DMS53 (cell line): ENCODE measurements at regions not wholly inside any gene's neighbourhood (a gene's known extent, or its start where the extent isn't known, plus 50 kb on each side); places are given as distances from the start of the nearest gene placed in this dataset.
"Not testable (repeated sequence)": the region's sequence is repeated elsewhere in the genome, so short reads cannot be mapped to it uniquely, and the experiment has no call there.

Source experiments
- DNase-seq: peaks from one replicate; lab custom pipeline; 2025; lab: John Stamatoyannopoulos, UW

- DNase-seq = no peak
Measured at GRCh38 chr5:28685794-28686193, 1647.4 kb upstream of the CDH9 start.

GRCh38 chr5:28678899-28679298, 1640.5 kb upstream of the CDH9 start:
- DNase-seq = no peak

- DNase-seq = no peak
Measured at GRCh38 chr5:28666110-28666509, 1627.7 kb upstream of the CDH9 start.

GRCh38 chr5:28648108-28648507, 1609.7 kb upstream of the CDH9 start:
- peak; percentile 61 for DNase-seq

DNA sequence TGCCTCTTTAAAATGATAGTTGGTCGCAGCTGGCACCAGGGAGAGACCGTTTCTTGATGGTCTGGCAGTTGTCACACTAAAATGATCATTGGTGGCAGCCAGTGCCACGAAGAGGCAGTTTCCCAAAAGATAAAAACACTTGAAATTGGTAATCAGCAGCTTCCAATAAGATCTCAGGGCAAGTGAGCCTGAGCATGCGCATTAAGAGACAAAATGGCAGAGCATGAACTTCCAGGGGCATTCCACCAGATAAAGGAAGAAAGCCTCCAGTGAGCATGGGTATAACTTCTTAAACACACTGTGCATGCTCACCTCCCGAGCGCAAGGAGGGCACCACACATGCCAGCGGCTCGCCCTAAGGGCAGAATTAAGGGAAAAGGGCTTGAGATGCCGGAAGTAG, 1594.2 kb upstream of the CDH9 start:
- DNase-seq = no peak

GRCh38 chr5:28603869-28604268, 1565.5 kb upstream of the CDH9 start:
- peak; percentile 6 for DNase-seq

DNA sequence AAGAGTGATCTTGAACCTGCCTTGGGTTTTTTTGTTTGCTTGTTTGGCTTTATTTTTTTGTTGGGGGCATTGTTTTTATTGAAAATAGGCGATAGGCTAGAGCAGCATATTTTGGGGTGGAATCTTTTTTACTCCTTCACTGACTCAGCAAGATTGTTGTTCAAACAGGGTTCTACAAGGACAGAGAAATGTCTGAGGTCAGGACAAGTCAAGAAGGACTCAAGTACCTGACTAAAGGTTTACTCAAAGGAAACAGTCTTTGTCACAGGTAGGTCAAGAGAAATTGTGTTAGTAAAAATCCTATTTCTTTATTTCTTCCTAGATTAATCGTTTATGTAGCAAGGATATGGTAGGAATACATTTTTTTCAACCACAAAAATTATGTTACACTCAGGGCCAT, 1564.0 kb upstream of the CDH9 start:
- DNase-seq = peak; percentile 19

DNA sequence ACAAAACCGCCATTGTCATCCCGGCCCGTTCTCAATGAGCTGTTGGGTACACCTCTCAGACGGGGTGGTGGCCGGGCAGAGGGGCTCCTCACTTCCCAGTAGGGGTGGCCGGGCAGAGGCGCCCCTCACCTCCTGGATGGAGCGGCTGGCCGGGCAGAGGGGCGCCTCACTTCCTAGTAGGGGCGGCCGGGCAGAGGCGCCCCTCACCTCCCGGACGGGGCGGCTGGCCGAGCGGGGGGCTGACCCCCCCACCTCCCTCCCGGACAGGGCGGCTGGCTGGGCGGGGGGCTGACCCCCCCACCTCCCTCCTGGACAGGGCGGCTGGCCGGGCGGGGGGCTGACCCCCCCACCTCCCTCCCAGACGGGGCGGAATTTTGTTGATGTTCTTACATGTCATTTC, 1558.3 kb upstream of the CDH9 start:
- not testable (repeated sequence) for DNase-seq

DNA sequence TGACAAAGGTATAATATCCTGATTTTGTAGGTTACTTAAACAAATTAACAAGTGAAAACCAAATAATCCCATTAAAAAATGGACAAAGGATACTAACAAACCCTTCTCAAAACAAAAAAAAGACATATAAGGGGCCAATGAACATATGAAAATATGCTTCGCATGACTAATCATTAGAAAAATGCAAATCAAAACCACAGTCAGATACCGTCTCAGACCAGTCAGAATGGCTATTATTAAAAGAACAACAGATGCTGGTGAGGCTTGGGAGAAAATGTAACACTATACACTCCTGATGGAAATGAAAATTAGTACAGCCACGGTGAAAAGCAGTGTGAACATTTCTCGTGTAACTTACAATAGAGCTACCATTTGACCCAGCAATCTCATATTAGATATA, 1542.2 kb upstream of the CDH9 start:
- no peak for DNase-seq

GRCh38 chr5:28576022-28576421, 1537.6 kb upstream of the CDH9 start:
- peak; percentile 68 for DNase-seq

DNA sequence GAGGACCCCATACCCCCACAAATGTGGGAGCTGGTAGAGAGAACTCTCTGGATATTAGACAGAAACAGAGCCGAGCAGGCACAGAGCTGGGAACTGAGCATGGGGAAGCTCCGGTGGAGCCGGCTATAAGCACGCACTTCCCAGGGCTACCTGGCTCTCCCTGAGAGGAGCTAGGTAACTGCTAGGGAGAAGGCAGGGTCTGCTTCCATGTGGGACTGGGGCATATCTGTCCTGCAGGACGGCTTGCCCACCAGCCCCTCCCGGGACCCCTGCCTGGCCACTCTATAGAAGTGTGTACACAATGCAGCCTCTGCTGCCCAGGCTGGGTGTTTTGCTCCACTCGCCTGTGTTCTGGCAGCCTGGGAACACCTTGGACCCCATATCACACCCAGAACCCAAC, 1537.0 kb upstream of the CDH9 start:
- no peak for DNase-seq

- no peak for DNase-seq
Measured at GRCh38 chr5:28574606-28575005, 1536.2 kb upstream of the CDH9 start.

DNA sequence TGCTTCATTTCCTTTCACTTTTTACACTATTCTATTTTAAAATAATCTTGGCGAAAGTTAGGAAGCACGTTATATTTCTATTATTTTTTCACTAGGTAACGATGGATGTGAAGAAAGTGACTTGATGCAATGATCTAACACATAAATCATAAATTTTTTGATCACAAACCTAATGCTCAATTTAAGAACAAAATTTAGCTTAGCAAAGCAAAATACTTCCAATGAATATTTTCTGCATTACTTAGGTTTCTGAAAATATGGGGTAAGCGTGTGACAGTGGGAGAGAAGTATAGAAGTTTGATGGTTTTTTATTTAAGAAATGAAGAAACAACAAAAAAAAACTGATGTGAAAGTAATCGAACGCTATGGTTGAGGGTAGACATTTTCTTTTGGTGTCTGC, 1528.7 kb upstream of the CDH9 start:
- no peak for DNase-seq

DNA sequence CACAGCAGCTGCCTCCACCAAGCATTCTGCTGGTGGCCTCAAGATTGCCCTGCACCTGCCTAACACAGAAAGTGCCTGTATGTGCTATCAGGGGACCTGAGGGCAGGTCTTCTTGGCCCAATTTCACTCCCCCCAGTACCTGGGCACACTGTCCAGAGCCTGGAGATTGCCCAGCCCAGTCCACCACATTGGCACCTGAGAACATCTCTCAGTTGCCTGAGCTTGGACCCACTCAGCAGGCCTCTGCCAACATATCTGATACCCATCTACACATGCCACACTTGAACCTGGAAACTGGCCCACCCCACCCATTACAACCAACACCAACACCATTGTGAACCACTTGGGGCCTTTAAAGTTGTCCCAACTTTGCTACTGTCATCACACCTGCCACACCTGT, 1523.1 kb upstream of the CDH9 start:
- no peak for DNase-seq

GRCh38 chr5:28558196-28558595, 1519.8 kb upstream of the CDH9 start:
- no peak for DNase-seq

DNA sequence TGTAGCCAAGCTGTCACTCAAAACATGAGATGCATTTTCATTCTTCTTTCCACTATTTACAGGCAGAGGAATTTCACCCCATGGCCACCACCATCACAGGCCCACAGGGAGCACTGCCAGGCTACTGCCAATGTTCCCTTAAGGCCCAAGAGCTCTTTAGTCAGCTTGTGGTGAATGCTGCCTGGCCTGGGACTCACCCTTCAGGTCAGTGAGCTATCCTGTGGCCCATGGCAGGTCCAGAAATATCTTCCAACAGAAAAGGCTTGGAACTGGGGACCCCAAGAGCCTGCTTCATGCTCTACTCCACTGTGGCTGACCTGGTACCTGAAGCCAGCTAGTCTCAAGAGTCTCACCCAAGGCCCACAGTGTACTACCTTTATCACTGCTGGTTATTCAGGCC, 1518.7 kb upstream of the CDH9 start:
- no peak for DNase-seq

DNA sequence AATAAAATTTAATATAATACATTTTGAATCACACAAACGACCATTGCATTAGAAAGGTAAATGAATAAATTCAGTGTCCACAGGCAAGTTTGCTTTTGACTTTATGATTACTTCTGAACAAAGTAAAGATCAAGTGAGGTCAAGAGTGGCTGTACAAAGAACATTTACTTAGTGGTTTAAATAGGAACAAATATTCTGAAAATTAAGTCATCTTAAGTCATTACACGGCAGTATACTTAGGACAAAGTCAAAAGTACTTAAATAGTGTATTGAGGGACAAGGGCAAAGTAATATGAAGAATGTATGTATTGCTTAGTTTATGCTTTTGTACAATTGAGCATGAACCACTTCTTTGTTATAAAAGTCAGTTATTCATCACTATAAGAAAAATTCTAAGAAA, 1511.2 kb upstream of the CDH9 start:
- no peak for DNase-seq

- DNase-seq = peak; percentile 6
Measured at GRCh38 chr5:28548856-28549255, 1510.5 kb upstream of the CDH9 start.

GRCh38 chr5:28544501-28544900, 1506.1 kb upstream of the CDH9 start:
- no peak for DNase-seq

GRCh38 chr5:28543473-28544098, 1505.2 kb upstream of the CDH9 start:
- no peak for DNase-seq

GRCh38 chr5:28542987-28543386, 1504.6 kb upstream of the CDH9 start:
- peak; percentile 8 for DNase-seq

DNA sequence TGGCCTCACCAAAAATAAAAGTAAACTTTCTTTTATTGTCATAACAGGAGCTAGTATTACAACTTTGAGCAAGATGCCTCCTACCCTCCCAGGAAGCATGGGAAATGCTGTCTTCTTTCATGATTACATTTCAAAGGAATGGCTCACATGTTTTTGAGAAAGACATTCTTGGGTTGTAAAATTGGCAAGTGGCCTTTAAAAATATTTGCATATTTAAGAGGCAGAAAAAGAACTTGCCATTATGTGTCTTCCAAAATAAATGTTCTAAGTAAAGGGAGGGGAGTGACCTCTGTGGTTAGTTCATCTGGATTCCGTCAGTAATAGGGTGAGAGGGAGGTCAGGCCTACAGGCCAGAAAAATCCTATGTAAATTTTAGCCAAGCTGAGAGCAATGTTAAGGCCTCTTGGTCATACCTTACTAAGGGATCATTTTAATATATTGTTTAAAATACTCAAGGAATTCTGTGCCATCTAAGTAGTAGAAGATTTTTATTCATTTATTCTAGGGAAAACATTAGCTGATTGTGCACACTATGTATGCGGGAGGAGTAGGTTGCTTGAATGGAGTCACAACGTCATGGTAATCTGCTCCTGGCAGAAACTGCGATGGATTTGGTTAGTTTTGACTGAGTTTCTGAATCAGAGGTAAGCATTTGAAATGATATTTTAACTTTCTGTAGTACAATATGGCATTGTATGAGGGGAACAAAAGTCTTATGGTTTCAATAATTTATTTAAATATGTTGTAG, 1485.7 kb upstream of the CDH9 start:
- no peak for DNase-seq

DNA sequence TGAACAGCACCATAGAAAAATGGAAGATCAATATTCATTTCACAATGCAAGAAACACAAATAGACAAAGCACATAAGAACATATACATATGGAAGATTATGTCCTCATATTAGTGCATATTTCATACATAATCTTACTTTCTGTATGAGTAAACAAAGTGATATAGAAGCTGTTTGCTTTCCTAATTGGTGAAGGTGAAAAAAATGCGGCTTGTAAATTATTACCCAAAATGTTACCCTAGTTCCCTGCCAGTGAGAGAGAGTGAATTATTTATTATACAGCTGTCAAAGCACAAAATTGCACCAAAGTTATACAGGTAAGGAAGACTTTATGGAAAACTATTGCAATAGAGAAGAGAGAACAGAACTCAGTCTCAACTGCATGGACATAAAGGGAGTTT, 1485.0 kb upstream of the CDH9 start:
- DNase-seq = no peak

DNA sequence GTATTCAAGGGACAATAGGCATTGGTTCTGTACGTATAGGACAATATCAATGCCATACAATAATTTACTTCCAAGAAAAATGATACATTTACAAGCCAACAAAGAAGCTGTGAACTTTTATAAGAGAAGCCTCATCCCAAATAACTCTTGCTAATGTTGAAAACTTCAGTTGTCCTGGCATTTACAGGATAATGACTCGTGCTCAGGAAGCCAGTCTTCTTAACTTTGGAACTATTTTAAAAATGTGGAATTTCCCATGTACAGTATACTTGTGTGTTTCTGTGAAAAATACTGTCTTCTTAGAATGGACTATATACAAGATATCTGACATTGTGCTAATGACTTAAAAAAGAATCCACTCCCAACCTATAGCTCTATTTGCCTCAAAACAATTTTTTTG, 1479.3 kb upstream of the CDH9 start:
- no peak for DNase-seq
